ENCODE measurements at regions not wholly inside any gene's neighbourhood (a gene's known extent, or its start where the extent isn't known, plus 50 kb on each side); places are given as distances from the start of the nearest gene placed in this dataset.

DNA sequence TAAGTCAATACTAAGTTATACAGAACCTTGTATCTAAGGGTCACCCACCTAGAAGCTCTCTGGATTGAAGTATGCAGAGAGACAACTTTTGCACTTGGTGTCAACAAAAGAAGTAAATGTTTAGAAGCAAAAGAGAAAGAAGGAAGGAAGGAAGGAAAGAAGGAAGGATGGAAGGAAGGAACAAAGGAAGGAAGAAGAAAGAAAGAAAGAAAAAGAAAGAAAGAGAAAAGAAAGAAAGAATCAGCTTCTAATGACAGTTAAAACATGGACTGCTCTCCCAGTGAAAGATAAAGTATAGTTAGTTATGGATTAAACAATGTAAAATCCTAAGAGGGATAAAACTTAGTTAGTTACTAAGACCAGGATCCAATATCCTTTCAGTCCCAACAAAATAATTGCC, 613.8 kb upstream of the NR2F2 start:
- Mint-ChIP-seq H3K4me3 (no peak overlapping the region), H3K27me3 (ENCODE audit: insufficient read depth, low read depth, poor library complexity) (peaks cover 4% of the 10 kb centered on the region), H3K9me3 (no peaks in the 10 kb centered on the region), H3K27ac (no peak overlapping the region), H3K36me3 (ENCODE audit: low read depth) (no peaks in the 10 kb centered on the region), H3K4me1 (peaks cover 14% of the 10 kb centered on the region; the same call in 2 of the 3 replicates)
- Histone ChIP-seq H4K20me1 (replicated peaks; ENCODE audit: insufficient read depth) (no peaks in the 10 kb centered on the region), H3K4me2 (no peak overlapping the region), H3K79me2 (replicated peaks; ENCODE audit: insufficient read depth) (no peaks in the 10 kb centered on the region), H3K27ac (ENCODE audit: low read depth) (no peak overlapping the region), H3F3A (replicated peaks; ENCODE audit: low read depth) (no peaks in the 10 kb centered on the region), H3K4me3 (no peak overlapping the region), H3K27me3 (ENCODE audit: insufficient read depth) (no peaks in the 10 kb centered on the region), H3K9me2 (ENCODE audit: insufficient read depth) (peaks cover 3% of the 10 kb centered on the region; the same call in 1 of the 2 replicates), H2AFZ (no peak overlapping the region), H3K36me3 (ENCODE audit: insufficient read depth) (no peaks in the 10 kb centered on the region), H3K4me1 (ENCODE audit: insufficient read depth) (peaks cover 8% of the 10 kb centered on the region; the same call in 1 of the 2 replicates)
- ATAC-seq (no peak), DNase-seq (ENCODE audit: low spot score) (no peak)
- TF ChIP-seq EZH2 (IDR thresholded peaks at IDR 0.05; ENCODE audit: low read depth, unreplicated experiment) (no peak), NANOG (IDR thresholded peaks at IDR 0.05; ENCODE audit: borderline replicate concordance) (no peak), CREB1 (CRISPR knock-in tag; IDR thresholded peaks at IDR 0.05; ENCODE audit: low read depth) (no peak), POLR2AphosphoS5 (IDR thresholded peaks at IDR 0.05; ENCODE audit: low read depth) (no peak), ZNF331 (CRISPR knock-in tag; IDR thresholded peaks at IDR 0.05; ENCODE audit: low read depth) (no peak), REST (IDR thresholded peaks at IDR 0.05; ENCODE audit: unreplicated experiment) (no peak)

DNA sequence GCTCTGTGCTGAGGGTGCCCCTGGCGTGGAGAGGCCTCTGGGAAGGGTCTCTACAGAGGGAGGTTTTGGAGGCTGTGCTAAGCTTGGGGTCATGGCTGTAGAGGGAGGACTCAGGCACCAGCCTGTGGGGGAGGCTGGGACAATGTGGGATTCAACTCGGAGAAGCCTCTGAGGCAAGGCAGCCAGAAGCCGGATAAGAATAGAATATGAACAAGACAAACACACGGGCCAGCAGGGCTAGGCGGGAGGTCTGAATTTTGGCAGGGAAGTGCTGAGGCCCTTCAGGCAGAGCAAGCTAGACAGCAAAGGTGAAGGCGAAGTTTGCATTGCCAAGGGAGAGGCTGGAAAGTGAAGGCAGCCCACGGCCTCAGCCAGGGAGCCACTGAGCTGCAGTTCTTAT, 612.1 kb upstream of the NR2F2 start:
- H3K27ac Mint-ChIP-seq, result no peak overlapping the region
- TF ChIP-seq STAT1 (IDR thresholded peaks at IDR 0.05; ENCODE audit: unreplicated experiment), result no peak
- no peak for TF ChIP-seq NANOG (IDR thresholded peaks at IDR 0.05; ENCODE audit: borderline replicate concordance)
- no peak for TF ChIP-seq ZNF114 (CRISPR knock-in tag; IDR thresholded peaks at IDR 0.05)
- no peak for TF ChIP-seq EZH2 (IDR thresholded peaks at IDR 0.05; ENCODE audit: low read depth, unreplicated experiment)
- TF ChIP-seq CREB1 (CRISPR knock-in tag; IDR thresholded peaks at IDR 0.05; ENCODE audit: low read depth), result no peak
- no peak for TF ChIP-seq JUNB (IDR thresholded peaks at IDR 0.05; ENCODE audit: unreplicated experiment)
- TF ChIP-seq POLR2AphosphoS5 (IDR thresholded peaks at IDR 0.05; ENCODE audit: low read depth), result no peak
- no peak for TF ChIP-seq EZH2phosphoT487 (IDR thresholded peaks at IDR 0.05; ENCODE audit: unreplicated experiment)
- TF ChIP-seq CTCF (conservative IDR thresholded peaks at IDR 0.05; ENCODE audit: low read depth in 2 of 2), result no peak
- TF ChIP-seq ZNF331 (CRISPR knock-in tag; IDR thresholded peaks at IDR 0.05; ENCODE audit: low read depth), result no peak

More for the DNA sequence above, 612.1 kb upstream of the NR2F2 start:
- H3F3A ChIP-seq (replicated peaks; ENCODE audit: low read depth), result no peaks in the 10 kb centered on the region
- no peaks in the 10 kb centered on the region for H3K79me2 ChIP-seq (replicated peaks; ENCODE audit: insufficient read depth)
- H3K4me1 ChIP-seq (ENCODE audit: insufficient read depth), result peaks cover 8% of the 10 kb centered on the region; the same call in 1 of the 2 replicates
- no peaks in the 10 kb centered on the region for H3K36me3 ChIP-seq (ENCODE audit: insufficient read depth)
- H2AFZ ChIP-seq, result peak overlapping the region; percentile 43; the same call in 1 of the 2 replicates
- no peaks in the 10 kb centered on the region for H4K20me1 ChIP-seq (replicated peaks; ENCODE audit: insufficient read depth)
- no peak overlapping the region for H3K27ac ChIP-seq (ENCODE audit: low read depth)
- Mint-ChIP-seq H3K4me3 (no peak overlapping the region), H3K27me3 (ENCODE audit: insufficient read depth, low read depth, poor library complexity) (peaks cover 4% of the 10 kb centered on the region), H3K4me1 (peaks cover 14% of the 10 kb centered on the region; the same call in 2 of the 3 replicates), H3K9me3 (no peaks in the 10 kb centered on the region), H3K36me3 (ENCODE audit: low read depth) (no peaks in the 10 kb centered on the region)
- DNase-seq (ENCODE audit: low spot score) (no peak), ATAC-seq (no peak)
- H3K27me3 ChIP-seq (ENCODE audit: insufficient read depth), result no peaks in the 10 kb centered on the region
- no peak overlapping the region for H3K4me2 ChIP-seq
- H3K4me3 ChIP-seq, result no peak overlapping the region
- no peaks in the 10 kb centered on the region for H3K9me2 ChIP-seq (ENCODE audit: insufficient read depth)
